ENCODE measurements at regions not wholly inside any gene's neighbourhood (a gene's known extent, or its start where the extent isn't known, plus 50 kb on each side); places are given as distances from the start of the nearest gene placed in this dataset.
"Not testable (repeated sequence)": the region's sequence is repeated elsewhere in the genome, so short reads cannot be mapped to it uniquely, and the experiment has no call there.

DNA sequence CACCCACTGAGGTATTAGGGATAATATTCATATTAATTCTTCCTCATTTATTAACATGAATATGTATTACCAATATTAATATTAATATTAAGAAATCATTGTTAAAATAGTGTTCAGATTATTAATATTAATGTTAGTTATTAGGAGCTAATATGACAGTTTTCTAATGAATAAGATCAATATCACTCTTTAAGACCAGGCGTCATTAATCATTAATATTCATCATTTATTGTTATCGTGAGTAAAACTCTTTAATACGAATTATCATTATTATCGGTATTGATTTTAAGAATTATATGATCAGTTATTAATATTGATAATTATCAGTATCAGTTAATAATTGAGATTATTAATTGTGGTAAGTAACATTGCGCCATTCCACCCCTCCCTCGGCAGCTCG lies 101.0 kb upstream of the HMX1 start:
- not testable (repeated sequence) for DNase-seq (ENCODE audit: low read depth in 2 of 2)

DNA sequence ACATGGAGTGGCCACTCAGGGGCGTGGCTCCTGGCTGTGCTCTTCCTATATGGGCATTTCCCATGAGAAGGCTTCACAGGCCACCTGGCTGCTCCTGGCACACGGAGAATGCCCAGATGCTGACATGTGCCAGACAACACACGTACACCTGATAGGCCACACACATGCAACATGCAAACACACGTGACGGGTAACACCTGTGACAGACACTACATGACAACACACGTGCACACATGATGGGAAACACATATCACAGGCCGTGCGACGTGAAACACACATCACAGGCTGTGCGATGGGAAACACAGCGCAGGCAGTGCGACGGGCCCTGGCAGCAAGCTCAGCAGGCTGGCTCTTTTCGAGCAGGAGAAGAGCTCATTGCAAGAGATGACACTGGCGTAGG lies 94.3 kb upstream of the HMX1 start:
- DNase-seq (ENCODE audit: low read depth in 2 of 2) = not testable (repeated sequence)

DNA sequence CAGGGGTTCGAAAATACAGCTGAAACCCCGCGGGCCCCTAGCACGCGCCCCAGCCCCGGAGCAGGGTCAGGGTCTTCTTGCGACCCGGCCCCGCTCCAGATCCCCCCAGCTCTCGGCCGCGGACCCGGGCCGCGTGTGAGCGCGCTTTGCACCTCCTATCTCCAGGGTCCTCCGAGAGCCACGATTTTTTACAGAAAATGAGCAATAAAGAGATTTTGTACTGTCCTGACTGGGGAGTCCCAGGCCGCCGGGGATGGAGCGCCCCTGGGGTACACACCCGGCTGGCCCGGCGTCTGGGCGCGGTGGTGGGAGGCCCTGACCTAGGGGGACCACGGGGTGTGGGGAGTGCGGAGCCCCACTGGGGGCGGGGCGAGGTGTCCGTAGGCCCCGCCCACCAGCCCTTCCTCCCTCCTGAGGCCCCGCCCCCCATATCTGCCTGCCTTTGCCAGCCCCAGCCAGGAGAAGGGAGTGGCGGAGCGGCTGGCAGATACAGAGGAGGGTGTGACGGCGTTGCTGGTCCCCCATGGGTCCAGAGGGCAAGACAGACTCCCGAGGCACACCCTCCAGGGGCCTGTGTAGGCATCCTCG lies 92.7 kb upstream of the HMX1 start:
- not testable (repeated sequence) for DNase-seq (ENCODE audit: low read depth in 2 of 2)

DNA sequence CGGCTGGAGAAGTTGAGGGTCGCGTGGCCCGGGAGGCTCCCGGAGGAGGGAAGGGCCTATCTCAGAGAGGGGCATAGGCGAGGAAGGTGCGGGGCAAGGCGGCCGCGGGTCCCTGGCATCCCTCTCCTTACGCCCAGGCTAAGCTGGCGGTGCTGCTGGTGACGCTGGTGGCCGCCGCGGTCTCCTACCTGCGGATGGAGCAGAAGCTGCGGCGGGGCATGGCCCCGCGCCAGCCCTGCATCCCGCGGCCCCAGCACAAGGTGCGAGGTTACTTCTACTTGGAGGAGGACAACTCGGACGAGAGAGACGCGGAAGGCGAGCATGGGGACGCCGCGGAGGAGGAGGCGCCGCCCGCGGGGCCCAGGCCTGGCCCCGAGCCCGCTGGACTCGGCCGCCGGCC lies 91.9 kb upstream of the HMX1 start:
- DNase-seq (ENCODE audit: low read depth in 2 of 2) = not testable (repeated sequence)

DNA sequence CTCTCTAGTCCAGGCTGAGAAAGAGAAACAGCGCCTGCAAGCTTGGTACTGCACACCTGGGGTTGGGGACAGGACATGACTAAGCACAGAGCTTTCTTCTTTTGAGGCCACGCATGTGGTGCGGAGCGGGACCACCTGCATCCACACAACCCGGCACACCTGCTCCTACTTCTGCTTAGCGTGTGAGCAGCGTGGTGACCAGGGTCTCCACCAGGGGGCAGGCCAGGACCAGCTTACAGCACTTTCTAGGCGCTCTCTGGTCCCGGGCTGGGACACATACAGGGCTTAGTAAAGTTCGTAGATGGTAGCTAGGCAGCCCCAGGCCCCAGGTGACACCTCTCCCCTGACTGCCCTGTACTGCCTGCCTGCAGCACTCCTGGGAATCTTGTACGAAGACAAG lies 89.7 kb upstream of the HMX1 start:
- DNase-seq (ENCODE audit: low read depth in 2 of 2) = peak; percentile 54 to 71

DNA sequence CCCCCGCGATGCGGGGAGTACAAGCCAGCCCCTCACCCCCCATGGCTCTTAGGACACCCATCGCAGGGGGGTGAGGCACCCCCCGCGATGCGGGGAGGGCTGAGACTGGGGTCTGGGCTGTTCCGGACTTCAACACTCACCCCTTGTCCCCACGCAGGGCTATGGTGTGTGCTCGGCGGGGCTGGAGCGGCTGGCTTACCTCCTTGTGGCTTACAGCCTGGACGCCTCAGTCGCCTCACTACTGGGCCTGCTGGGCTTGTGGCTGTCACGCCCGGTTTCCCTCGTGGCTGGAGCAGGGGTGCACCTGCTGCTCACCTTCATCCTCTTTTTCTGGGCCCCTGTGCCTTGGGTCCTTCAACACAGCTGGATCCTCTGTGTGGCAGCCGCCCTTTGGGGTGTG lies 87.8 kb upstream of the HMX1 start:
- DNase-seq (ENCODE audit: low read depth in 2 of 2) = not testable (repeated sequence)

DNA sequence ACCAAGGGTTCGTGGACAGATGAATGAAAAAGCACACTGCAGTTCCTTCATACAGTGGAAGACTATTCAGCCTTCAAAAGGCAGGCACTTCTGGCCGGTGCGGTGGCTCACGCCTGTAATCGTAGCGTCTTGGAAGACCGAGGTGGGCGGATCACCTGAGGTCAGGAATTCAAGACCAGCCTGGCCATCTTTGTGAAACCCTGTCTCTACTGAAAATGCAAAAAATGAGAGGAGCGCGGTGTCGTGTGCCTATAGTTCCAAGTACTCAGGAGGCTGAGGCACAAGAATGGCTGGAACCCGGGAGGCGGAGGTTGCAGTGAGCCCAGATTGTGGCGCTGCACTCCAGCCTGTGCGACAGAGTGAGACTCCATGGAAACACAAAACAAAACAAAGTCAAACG lies 82.4 kb upstream of the HMX1 start:
- DNase-seq (ENCODE audit: low read depth in 2 of 2) = not testable (repeated sequence)

DNA sequence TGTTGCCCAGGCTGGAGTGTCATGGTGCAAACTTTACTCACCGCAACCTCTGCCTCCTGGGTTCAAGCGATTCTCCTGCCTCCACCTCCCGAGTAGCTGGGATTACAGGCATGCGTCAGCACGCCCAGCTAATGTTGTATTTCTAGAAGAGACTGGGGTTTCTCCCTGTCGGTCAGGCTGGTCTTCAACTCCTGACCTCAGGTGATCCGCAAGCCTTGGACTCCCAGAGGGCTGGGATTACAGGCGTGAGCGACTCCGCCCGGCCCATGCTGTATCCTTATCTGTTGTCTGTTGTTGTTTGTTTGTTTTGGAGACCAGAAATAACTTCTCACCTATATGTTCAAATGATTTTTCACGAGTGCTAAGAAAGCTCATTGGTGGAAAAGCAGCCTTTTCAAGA lies 81.2 kb upstream of the HMX1 start:
- DNase-seq (ENCODE audit: low read depth in 2 of 2) = not testable (repeated sequence)

DNA sequence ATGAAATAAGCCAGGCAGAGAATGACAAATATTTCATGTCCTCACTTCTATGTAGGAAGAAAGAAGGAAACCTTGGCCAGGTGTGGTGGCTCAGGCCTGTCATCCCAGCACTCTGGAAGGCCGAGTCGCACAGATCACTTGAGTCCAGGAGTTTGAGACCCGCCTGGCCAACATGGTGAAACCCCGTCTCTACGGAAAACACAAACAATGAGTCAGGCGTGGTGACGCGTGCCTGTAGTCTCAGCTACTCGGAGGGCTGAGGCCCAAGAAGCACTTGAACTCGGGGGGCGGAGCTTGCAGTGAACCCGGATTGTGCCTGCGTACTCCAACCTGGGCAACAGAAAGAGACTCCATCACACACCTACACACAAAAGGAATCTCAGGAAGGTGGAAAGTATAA lies 80.5 kb upstream of the HMX1 start:
- DNase-seq (ENCODE audit: low read depth in 2 of 2) = not testable (repeated sequence)

DNA sequence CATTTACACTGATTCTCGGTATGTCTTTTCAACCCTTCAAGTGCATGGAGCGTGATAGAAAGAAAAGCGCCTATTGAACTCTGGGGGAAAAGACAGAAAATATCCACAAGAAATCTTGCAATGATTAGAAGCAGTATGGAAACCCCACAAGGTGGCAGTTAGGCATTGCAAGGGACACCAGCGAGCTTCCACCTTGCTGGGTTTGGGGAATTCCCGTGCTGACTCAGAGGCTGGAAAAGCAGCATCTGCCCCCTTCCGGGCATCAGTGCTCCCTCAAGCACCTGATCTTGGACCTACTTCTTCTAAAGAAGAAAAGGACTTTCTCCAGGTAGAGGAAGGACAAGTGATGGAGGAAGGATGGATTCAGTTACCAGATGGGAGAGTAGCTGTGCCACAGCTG lies 73.9 kb upstream of the HMX1 start:
- DNase-seq (ENCODE audit: low read depth in 2 of 2) = not testable (repeated sequence)

DNA sequence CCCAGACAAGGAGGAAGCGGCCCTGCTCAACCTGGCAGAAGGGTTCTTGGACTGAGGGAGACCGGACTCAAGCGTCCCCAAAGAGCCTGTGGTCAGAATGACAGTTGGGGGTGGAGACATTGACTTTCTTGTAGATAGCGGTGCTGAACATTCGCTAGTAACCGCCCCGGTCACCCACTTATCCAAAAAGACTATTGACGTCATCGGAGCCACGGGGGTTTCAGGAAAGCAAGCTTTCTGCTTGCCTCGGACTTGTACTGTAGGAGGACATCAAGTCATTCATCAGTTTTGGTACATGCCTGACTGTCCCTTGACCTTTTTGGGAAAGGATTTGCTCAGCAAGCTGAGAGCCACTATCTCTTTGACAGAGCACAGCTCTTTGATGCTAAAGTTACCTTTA lies 71.7 kb upstream of the HMX1 start:
- not testable (repeated sequence) for DNase-seq (ENCODE audit: low read depth in 2 of 2)

DNA sequence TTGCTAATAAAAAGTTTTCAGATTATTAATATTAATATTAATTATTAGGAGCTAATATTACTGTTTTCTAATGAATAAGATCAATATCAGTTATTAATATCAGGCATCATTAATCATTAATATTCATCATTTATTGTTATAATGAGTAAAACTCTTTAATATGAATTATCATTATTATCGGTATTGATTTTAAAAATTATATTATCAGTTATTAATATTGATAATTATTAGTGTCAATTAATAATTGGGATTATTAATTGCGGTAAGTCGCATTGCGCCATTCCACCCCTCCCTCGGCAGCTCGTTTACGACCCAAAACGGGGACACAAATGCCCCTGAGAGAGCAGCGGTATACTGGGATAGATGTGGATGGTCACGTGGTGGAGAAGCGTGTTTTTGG lies 70.4 kb upstream of the HMX1 start:
- not testable (repeated sequence) for DNase-seq (ENCODE audit: low read depth in 2 of 2)

DNA sequence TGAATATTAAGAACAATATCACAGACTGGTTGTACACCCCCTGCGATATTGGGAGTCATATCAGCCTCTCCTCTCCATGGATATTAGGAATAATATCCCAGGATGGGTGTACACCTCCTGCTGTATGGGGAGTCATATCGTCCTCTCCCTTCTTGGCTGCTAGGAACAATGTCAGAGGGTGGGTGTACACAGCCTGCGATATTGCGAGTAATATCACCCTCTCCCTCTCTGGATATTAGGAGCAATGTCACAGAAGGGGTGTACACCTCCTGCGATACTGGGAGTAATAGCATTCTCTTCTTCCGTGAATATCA lies 69.8 kb upstream of the HMX1 start:
- not testable (repeated sequence) for DNase-seq (ENCODE audit: low read depth in 2 of 2)

DNA sequence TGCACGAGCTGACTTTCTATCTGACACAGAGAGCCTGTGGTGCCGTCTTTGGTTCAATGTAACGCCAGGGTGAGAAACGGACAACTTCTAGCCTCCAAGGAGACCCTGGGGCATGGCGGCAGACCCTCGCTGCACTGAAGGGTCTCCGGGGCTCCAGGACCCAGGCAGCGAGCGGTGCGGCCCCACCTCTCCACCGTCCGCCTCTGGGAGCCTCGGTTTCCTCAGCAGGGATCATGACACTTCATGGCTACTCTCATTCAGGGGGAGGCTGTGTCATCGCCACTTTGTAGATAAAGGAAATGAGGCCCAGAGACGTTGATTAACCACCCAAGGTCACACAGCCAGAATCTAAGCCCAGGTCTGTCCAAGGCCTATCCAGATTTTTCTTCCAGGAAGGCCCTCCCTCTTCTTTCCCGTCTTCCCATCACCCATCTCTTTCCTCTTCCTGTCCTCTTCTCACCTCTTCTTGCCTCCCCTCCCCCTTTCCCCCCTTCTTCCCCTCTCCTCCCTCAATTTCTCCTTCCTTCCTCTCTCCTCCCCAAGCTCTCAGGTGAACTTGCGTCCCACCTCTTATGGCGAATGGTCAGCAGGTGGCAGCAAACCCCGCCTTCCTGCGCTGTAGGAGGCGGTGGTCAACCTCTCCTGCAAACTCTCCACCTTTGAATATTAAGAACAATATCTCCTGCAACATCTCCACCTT lies 69.3 kb upstream of the HMX1 start:
- no peak for DNase-seq (ENCODE audit: low read depth in 2 of 2)

DNA sequence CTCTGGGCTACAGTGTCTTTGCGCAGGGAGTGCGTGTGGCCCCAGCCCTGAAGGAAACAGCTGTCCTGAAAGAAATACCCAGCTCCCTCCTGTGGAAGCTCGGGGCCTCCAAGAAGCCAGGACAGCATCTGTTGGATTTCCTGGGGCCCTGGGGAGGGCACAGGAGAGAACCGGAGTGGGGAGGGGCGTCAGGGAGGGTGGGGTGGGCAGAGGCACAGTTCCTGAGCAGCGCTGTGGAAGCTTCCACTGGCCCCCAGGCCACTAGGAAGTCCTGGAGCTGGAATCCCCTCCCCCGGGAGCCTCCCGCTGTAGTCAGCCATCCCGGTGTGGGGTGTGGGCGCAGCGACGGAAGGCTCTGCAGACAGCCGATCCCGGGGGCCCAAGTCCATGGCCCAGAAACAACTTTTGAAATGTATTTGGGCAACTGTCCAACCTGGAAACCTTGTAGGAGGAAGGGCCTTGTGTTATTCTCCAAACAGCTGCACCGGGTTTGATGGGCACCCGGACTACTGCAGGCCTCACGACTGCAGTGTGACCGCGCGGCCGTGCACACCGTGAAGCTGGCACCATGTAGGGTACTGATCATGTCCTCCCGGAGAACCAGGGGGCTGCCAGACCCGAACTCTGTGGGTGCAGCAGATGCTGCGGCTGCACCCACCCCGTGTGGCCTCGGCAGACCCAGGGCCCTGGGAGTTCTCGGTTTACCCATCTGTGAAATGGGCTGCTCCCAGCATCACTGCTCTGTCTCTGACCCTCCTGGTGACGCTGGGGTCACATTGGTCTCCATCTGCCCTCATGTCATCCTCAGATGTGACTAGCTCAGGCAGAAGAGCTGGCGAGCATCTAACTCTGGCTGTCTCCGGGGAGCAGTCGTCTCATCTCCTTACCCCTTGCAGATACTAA lies 68.5 kb upstream of the HMX1 start:
- DNase-seq (ENCODE audit: low read depth in 2 of 2) = no peak

DNA sequence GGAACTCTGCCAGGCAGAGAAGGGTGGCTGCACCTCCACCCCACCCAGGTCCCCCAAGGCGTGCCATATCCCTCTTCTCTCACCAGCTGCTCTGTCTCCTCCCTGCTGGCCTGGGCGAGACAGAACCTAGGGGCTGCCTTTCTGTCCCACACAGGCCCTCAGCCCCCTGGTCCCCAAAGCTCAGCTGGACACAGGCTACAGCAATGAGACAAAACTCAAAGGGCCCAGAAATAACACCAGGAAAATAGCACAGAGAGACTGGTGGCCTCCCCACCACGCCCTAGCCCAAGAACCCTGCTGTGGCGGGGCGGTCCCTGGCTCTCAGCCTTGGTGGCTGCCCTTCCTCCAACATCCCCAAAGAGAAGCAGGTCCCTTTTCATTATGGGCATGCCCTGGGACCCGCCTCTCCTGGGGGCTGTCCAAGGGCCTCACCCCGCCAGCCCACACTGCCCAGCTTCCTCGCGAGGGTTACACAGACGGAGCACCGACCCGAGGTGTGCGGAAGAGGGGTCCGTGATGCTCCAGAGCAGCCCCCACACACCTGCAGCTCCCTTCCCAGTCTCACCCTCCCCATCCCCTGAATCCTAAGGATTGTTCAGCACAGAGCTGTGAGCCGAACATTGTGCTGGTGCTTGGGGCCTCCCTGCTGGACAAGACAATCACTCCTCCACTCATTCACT lies 67.7 kb upstream of the HMX1 start:
- DNase-seq (ENCODE audit: low read depth in 2 of 2) = no peak

DNA sequence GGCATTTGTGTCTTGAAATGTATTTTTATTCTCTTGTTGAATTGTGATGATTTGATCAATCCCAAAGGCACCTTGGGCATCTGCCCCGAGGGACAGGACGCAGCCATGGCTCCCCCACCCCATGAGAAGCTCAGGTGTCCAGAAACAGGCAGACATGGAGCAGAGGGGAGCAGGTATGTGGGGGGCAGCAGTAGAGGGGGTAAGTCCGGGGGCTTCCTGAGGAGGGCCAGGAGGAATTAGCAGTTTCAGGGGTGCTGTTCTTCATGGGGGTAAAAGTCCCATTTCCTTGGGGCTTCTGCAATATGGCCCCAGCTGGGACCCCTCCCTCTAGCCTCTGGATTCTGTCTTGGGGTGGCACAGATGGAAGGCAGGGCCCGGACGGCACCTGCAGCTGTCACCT lies 67.0 kb upstream of the HMX1 start:
- no peak for DNase-seq (ENCODE audit: low read depth in 2 of 2)

DNA sequence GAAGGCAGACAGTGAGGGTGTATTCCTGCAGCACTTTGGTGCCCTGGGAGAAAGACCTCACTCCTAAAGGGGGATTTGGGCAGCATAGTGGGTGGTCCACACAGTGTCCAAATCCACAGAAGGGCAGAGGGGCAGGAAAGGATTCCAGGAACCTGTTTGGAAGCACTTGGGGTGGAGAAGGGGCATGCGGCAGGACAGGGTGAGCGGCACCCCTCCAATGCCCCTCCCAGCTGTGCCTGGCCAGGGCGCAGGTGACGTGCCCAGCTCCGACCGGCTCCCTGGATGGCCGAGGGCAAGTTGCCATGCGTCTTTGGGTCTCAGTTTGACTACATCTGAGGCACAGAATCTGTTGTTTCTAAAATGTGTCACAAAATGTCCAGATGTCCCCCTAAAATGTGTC lies 66.5 kb upstream of the HMX1 start:
- DNase-seq (ENCODE audit: low read depth in 2 of 2) = no peak

DNA sequence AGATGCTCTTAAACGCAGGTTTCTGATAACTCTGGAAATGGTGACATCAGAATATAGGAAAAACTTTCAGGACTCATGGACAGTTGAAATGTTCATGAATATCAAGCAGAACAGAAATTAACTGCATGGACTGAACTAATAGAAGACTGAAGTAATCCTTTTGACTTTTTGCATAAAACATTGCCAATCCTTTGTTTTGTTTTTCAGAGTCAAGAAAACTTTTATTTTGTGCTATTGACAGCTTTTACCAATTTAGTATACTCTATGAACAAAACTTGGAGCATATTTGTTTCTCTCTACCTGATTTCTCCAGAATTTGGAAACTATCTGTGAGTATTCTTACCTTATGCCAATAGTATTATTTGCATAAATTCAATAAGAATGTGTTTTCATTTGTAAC lies 61.2 kb upstream of the HMX1 start:
- DNase-seq (ENCODE audit: low read depth in 2 of 2) = no peak

DNA sequence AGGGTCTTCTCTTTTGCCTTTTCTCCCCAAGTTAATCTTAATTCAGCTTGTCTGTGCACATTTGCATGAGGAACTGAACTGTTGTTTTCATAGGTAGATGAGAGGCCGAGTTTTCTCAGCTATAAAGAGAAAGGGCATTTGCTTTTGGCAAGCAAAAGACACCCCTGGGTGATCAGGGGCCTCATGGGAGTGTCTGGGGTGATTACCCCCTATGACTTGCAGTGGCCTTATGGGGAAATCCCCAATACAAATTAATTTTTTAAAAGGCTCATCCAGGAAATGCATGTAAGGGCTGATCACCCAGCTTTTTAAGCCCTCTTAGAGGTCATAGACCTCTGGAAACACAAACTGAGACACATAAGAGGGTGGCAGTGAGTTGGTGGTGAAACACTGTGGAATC lies 56.4 kb upstream of the HMX1 start:
- DNase-seq (ENCODE audit: low read depth in 2 of 2) = no peak

DNA sequence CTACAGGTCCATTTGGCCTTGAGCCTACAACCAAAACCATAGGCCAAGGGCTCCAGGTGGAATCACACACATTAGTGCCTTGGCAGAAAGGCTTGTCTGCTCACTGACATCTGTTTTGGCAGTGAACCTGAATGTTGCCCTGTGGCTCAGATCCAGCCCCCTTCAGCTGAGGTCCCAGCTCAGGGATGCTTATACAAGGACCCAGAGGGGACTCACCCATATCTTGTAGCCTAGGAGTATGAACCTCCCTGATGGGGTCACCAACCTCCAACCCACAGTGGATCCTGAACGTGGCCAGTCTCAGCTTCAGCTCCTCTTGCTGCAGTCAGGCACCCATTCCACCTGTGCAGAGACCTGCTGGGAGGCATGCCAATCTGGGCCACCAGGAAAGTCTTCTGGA lies 50.8 kb upstream of the HMX1 start:
- DNase-seq (ENCODE audit: low read depth in 2 of 2) = no peak

DNA sequence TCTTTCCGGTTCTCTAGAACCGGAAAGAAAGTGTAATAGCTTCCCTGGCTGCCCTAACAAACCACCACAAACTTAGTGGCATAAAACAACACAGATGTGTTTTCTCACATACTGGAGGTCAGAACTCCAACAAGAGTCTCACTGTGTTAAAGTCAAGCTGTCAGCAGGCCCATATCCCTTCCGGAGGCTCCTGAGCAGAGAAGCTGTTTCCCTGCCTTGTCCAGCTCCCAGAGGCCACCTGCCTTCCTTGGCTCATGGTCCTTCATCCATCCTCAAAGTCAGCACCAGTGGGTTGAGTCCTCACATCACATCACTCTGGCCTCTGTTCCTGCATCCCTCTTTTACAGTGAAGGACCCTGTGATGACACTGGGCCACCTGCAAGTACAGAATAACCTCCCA lies 49.8 kb upstream of the HMX1 start:
- no peak for DNase-seq (ENCODE audit: low read depth in 2 of 2)

Data from stimulated activated CD4-positive, alpha-beta T cell treated with anti-CD3 and anti-CD28 coated beads, Interleukin-4, amount 100 ng/mL, for 48 hours (primary cell).